H1 (cell line): ENCODE measurements at regions not wholly inside any gene's neighbourhood (a gene's known extent, or its start where the extent isn't known, plus 50 kb on each side); places are given as distances from the start of the nearest gene placed in this dataset.

Experiments used
- EGR1 ChIP-seq: IDR thresholded peaks from 2 replicates; pipeline ENCODE4 v1.6.1; 2011; ENCODE audit warnings: low read depth, low read length, borderline replicate concordance
- EP300 ChIP-seq, 2 experiments: IDR thresholded peaks; 1 replicate in 1 of 2; 2 replicates in 1 of 2; pipeline ENCODE4 v1.6.1; 2011 to 2012; ENCODE audit warnings: low read depth in 2 of 2, low read length in 2 of 2, mild to moderate bottlenecking in 2 of 2, borderline replicate concordance in 1 of 2, inconsistent platforms in 1 of 2, moderate library complexity in 1 of 2
- EZH2 ChIP-seq: fragments of 200-600 bp; sonication (generic); IDR thresholded peaks from 2 replicates; pipeline ENCODE4 v1.7.1; 2012; ENCODE audit warnings: low read depth, mild to moderate bottlenecking, moderate library complexity, low read length, inconsistent platforms; ENCODE audit not compliant: severe bottlenecking
- GABPA ChIP-seq: IDR thresholded peaks from 2 replicates; pipeline ENCODE4 v1.6.1; 2011; ENCODE audit warnings: mild to moderate bottlenecking, low read length, moderate library complexity, borderline replicate concordance; ENCODE audit not compliant: insufficient read depth
- KDM4A ChIP-seq: IDR thresholded peaks from one replicate; pipeline ENCODE4 v1.7.1; 2012; ENCODE audit warnings: low read depth, mild to moderate bottlenecking, moderate library complexity, low read length, inconsistent platforms; ENCODE audit not compliant: severe bottlenecking
- MAFK ChIP-seq: IDR thresholded peaks from 2 replicates; pipeline ENCODE4 v1.6.1; 2012; ENCODE audit warnings: low read depth, mild to moderate bottlenecking, improper control_type of control experiment, low read length
- POLR2AphosphoS5 ChIP-seq: IDR thresholded peaks from 2 replicates; pipeline ENCODE4 v1.6.1; 2011; ENCODE audit warnings: low read depth, low read length
- SP1 ChIP-seq: IDR thresholded peaks from 2 replicates; pipeline ENCODE4 v1.6.1; 2011; ENCODE audit warnings: low read depth, low read length
- TCF12 ChIP-seq: IDR thresholded peaks from 2 replicates; pipeline ENCODE4 v1.6.1; 2011; ENCODE audit warnings: low read depth, mild to moderate bottlenecking, low read length
- TF ChIP-seq, protein P1 (sequence below): fragments of 300-600 bp; sonication (generic); IDR thresholded peaks from 2 replicates; pipeline ENCODE4 v1.7.1; 2012; ENCODE audit warnings: low read length, moderate library complexity, mild to moderate bottlenecking, inconsistent platforms; ENCODE audit not compliant: insufficient replicate concordance
- TF ChIP-seq, protein P2 (sequence below): IDR thresholded peaks from 2 replicates; pipeline ENCODE4 v1.6.1; 2012; ENCODE audit warnings: inconsistent platforms

DNA sequence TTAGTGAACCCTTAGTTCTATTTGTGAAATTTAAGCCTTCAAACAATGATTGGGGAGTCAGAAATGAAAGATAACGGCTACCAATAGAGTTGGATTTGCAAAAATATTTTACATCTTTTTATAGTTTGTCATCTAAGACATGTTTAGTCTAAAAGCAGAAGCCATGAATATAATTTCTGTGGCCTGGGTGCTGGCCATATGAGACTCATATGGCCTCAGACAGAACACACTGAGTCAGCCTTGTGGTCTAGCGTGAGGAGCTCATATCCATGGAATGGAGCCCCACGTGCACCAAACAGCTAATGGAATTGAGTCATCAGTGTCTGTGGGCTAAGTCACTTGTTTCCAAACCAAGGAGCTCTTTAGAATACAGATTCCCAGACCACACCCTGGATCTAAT lies 240.7 kb upstream of the NREP start (continued):
- TF ChIP-seq, protein P1, sequence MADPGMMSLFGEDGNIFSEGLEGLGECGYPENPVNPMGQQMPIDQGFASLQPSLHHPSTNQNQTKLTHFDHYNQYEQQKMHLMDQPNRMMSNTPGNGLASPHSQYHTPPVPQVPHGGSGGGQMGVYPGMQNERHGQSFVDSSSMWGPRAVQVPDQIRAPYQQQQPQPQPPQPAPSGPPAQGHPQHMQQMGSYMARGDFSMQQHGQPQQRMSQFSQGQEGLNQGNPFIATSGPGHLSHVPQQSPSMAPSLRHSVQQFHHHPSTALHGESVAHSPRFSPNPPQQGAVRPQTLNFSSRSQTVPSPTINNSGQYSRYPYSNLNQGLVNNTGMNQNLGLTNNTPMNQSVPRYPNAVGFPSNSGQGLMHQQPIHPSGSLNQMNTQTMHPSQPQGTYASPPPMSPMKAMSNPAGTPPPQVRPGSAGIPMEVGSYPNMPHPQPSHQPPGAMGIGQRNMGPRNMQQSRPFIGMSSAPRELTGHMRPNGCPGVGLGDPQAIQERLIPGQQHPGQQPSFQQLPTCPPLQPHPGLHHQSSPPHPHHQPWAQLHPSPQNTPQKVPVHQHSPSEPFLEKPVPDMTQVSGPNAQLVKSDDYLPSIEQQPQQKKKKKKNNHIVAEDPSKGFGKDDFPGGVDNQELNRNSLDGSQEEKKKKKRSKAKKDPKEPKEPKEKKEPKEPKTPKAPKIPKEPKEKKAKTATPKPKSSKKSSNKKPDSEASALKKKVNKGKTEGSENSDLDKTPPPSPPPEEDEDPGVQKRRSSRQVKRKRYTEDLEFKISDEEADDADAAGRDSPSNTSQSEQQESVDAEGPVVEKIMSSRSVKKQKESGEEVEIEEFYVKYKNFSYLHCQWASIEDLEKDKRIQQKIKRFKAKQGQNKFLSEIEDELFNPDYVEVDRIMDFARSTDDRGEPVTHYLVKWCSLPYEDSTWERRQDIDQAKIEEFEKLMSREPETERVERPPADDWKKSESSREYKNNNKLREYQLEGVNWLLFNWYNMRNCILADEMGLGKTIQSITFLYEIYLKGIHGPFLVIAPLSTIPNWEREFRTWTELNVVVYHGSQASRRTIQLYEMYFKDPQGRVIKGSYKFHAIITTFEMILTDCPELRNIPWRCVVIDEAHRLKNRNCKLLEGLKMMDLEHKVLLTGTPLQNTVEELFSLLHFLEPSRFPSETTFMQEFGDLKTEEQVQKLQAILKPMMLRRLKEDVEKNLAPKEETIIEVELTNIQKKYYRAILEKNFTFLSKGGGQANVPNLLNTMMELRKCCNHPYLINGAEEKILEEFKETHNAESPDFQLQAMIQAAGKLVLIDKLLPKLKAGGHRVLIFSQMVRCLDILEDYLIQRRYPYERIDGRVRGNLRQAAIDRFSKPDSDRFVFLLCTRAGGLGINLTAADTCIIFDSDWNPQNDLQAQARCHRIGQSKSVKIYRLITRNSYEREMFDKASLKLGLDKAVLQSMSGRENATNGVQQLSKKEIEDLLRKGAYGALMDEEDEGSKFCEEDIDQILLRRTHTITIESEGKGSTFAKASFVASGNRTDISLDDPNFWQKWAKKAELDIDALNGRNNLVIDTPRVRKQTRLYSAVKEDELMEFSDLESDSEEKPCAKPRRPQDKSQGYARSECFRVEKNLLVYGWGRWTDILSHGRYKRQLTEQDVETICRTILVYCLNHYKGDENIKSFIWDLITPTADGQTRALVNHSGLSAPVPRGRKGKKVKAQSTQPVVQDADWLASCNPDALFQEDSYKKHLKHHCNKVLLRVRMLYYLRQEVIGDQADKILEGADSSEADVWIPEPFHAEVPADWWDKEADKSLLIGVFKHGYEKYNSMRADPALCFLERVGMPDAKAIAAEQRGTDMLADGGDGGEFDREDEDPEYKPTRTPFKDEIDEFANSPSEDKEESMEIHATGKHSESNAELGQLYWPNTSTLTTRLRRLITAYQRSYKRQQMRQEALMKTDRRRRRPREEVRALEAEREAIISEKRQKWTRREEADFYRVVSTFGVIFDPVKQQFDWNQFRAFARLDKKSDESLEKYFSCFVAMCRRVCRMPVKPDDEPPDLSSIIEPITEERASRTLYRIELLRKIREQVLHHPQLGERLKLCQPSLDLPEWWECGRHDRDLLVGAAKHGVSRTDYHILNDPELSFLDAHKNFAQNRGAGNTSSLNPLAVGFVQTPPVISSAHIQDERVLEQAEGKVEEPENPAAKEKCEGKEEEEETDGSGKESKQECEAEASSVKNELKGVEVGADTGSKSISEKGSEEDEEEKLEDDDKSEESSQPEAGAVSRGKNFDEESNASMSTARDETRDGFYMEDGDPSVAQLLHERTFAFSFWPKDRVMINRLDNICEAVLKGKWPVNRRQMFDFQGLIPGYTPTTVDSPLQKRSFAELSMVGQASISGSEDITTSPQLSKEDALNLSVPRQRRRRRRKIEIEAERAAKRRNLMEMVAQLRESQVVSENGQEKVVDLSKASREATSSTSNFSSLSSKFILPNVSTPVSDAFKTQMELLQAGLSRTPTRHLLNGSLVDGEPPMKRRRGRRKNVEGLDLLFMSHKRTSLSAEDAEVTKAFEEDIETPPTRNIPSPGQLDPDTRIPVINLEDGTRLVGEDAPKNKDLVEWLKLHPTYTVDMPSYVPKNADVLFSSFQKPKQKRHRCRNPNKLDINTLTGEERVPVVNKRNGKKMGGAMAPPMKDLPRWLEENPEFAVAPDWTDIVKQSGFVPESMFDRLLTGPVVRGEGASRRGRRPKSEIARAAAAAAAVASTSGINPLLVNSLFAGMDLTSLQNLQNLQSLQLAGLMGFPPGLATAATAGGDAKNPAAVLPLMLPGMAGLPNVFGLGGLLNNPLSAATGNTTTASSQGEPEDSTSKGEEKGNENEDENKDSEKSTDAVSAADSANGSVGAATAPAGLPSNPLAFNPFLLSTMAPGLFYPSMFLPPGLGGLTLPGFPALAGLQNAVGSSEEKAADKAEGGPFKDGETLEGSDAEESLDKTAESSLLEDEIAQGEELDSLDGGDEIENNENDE, result no peak
- no peak for TF ChIP-seq EGR1
- no peak for TF ChIP-seq GABPA
- no peak for TF ChIP-seq EZH2
- TF ChIP-seq, protein P2, sequence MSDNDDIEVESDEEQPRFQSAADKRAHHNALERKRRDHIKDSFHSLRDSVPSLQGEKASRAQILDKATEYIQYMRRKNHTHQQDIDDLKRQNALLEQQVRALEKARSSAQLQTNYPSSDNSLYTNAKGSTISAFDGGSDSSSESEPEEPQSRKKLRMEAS, result no peak
- no peak for TF ChIP-seq SP1
- TF ChIP-seq MAFK, result no peak
- no peak for TF ChIP-seq EP300 (IDR thresholded peaks at IDR 0.05; ENCODE audit: borderline replicate concordance in 1 of 2, low read depth in 2 of 2, low read length in 2 of 2)
- no peak for TF ChIP-seq POLR2AphosphoS5
- no peak for TF ChIP-seq KDM4A
- TF ChIP-seq TCF12, result no peak
